Testis (tissue), 2 donors: ENCODE measurements at regions not wholly inside any gene's neighbourhood (a gene's known extent, or its start where the extent isn't known, plus 50 kb on each side); places are given as distances from the start of the nearest gene placed in this dataset.

Experiments
- POLR2A ChIP-seq: fragments of 450-650 bp; IDR thresholded peaks from one replicate; pipeline ENCODE4 v1.6.1; 2017; ENCODE audit warnings: antibody characterized with exemption, mild to moderate bottlenecking, moderate library complexity
- TF ChIP-seq, protein P1 (sequence below), 3 experiments: fragments of 450-650 bp in 2 of 3; fragments of 200-600 bp in 1 of 3; sonication (generic) in 1 of 3; IDR thresholded peaks; one replicate each; pipeline ENCODE4 v1.5.1; 2016 to 2019; ENCODE audit warnings: antibody characterized with exemption in 3 of 3, mild to moderate bottlenecking in 2 of 3, moderate library complexity in 1 of 3

- TF ChIP-seq, protein P1, sequence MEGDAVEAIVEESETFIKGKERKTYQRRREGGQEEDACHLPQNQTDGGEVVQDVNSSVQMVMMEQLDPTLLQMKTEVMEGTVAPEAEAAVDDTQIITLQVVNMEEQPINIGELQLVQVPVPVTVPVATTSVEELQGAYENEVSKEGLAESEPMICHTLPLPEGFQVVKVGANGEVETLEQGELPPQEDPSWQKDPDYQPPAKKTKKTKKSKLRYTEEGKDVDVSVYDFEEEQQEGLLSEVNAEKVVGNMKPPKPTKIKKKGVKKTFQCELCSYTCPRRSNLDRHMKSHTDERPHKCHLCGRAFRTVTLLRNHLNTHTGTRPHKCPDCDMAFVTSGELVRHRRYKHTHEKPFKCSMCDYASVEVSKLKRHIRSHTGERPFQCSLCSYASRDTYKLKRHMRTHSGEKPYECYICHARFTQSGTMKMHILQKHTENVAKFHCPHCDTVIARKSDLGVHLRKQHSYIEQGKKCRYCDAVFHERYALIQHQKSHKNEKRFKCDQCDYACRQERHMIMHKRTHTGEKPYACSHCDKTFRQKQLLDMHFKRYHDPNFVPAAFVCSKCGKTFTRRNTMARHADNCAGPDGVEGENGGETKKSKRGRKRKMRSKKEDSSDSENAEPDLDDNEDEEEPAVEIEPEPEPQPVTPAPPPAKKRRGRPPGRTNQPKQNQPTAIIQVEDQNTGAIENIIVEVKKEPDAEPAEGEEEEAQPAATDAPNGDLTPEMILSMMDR (IDR thresholded peaks at IDR 0.05), result no peak
- TF ChIP-seq POLR2A, result no peak
These were observed 134.2 kb upstream of the MAF start for GRCh38 chr16:79734721-79735120.
